ENCODE measurements at regions not wholly inside any gene's neighbourhood (a gene's known extent, or its start where the extent isn't known, plus 50 kb on each side); places are given as distances from the start of the nearest gene placed in this dataset.
"Not testable (repeated sequence)": the region's sequence is repeated elsewhere in the genome, so short reads cannot be mapped to it uniquely, and the experiment has no call there.

GRCh38 chr2:134040626-134041172, 213.2 kb upstream of the MGAT5 start:
- not testable (repeated sequence) for DNase-seq

DNA sequence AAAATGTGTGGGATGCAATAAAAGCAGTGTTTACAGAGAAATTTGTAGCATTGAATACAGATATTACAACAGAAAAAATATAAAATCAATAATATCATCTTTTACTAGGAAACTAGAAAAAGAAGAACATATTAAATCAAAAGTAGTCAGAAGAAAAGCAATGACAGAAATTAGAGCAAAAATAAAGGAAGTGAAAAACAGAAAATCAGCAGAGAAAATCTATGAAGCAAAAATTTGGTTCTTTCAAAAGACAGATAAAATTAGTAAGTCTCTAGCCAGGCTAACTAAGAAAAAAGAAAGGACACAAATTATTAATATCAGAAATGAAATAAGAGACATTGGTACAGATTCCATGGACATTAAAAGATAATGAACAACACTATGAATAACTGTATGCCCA, 212.0 kb upstream of the MGAT5 start:
- DNase-seq: no peak

DNA sequence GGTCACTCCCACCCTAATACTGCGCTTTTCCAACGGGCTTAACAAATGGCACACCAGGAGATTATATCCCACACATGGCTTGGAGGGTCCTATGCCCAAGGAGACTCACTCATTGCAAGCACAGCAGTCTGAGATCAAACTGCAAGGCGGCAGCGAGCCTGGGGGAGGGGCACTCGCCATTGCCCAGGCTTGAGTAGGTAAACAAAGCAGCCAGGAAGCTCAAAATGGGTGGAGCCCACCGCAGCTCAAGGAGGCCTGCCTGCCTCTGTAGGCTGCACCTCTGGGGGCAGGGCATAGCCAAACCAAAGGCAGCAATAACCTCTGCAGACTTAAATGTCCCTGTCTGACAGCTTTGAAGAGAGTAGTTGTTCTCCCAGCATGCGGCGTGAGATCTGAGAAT, 210.8 kb upstream of the MGAT5 start:
- DNase-seq: not testable (repeated sequence)

GRCh38 chr2:134052173-134052572, 201.7 kb upstream of the MGAT5 start:
- DNase-seq: no peak

- DNase-seq: no peak
Measured at GRCh38 chr2:134056173-134056572, 197.7 kb upstream of the MGAT5 start.

DNA sequence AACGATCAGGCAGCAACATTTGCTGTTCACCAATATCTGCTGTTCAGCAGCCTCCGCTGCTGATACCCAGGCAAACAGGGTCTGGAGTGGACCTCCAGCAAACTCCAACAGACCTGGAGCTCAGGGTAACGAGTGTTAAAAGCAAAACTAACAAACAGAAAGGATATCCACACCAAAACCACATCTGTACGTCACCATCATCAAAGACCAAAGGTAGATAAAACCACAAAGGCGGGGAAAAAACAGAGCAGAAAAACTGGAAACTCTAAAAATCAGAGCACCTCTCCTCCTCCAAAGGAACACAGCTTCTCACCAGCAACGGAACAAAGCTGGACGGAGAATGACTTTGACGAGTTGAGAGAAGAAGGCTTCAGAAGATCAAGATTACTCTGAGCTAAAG, 192.8 kb upstream of the MGAT5 start:
- not testable (repeated sequence) for DNase-seq

DNA sequence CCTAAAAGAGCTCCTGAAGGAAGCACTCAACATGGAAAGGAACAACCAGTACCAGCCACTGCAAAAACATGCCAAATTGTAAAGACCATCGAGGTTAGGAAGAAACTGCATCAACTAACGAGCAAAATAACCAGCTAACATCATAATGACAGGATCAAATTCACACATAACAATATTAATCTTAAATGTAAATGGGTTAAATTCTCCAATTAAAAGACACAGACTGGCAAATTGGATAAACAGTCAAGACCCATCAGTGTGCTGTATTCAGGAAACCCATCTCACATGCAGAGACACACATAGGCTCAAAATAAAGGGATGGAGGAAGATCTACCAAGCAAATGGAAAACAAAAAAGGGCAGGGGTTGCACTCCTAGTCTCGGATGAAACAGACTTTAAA, 191.6 kb upstream of the MGAT5 start:
- not testable (repeated sequence) for DNase-seq

GRCh38 chr2:134063916-134064315, 190.0 kb upstream of the MGAT5 start:
- not testable (repeated sequence) for DNase-seq

- no peak for DNase-seq
Measured at GRCh38 chr2:134070281-134070741, 183.6 kb upstream of the MGAT5 start.

DNA sequence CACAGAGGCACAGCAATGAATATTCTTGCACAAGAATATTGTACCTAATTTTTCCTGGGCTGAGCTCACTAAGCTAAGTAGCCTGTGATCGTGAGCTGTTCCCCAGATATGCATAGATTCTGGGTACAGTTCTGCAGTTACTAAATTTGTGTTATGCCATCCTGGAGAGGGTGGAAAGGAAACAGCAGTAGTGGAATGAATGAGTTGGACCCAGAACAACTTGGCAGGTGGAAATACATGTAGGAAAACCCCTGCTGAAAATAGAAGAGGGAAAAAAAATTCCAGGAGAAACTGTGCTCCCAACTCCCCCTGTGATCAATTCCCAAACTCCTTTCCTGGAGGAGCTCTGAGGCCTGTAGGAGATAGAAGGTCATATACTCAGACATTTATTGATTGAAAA, 181.5 kb upstream of the MGAT5 start:
- no peak for DNase-seq

GRCh38 chr2:134073023-134073422, 180.8 kb upstream of the MGAT5 start:
- DNase-seq: no peak

GRCh38 chr2:134074619-134075018, 179.3 kb upstream of the MGAT5 start:
- no peak for DNase-seq

DNA sequence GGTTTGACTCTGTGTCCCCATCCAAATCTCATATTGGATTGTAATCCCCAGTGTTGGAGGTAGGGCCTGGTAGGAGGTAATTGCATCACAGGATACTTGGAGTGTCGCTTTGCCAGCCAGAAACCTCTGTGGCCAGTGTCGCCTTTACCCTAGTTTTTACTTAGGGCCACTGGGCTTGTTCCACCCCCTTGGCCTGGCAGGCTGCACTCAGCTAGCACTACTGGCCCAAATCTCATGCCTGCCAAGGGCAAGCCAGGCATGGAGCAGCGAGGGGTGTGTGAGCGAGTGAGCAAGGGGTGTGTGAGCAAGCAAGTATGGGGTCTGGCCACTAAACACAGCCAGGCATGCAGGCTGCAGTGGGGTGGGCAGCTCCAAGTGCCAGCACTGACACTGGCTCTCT, 178.7 kb upstream of the MGAT5 start:
- no peak for DNase-seq

GRCh38 chr2:134078354-134078753, 175.5 kb upstream of the MGAT5 start:
- no peak for DNase-seq

DNA sequence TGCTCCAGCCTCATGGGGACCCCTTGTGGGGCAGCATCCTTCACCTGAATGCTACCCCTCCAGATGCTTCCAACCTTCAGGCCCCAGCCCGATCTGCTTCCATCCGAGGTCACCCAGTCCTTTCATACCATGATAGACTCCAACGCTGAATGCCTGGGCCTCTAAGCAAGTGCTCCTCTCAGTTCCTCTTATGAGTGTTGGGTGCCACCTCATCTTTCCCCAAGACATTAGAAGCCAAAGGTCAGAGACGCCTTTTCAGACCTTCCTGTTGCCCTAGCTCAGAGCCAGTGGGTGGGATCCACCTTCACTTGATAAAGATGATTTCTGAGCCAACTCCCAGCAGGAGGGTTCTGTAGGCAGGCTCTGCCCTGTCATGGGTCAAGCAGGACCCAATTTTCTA, 174.5 kb upstream of the MGAT5 start:
- DNase-seq: no peak

GRCh38 chr2:134080386-134081089, 173.3 kb upstream of the MGAT5 start:
- no peak for DNase-seq

- DNase-seq: no peak
Measured at GRCh38 chr2:134081238-134081938, 172.5 kb upstream of the MGAT5 start.

DNA sequence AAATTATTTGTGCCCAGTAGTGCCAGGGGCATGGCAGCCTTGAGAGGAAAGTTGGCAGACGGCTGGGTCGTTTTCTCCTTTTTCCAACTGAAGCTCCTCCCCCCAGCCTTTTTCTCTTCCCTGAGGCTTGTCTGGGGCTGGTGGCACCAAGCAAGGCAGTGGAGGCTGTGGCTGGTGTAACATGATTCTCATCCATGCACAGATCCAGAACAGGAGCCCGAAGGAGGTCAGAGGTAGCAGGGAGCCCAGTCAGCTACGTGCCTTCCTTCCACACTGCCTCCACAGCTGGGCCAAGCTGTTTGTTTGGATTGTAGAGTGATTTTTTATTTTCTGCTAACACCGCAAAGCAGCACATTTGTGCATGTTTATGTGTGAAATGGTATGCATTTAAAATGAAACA, 170.3 kb upstream of the MGAT5 start:
- DNase-seq: no peak

DNA sequence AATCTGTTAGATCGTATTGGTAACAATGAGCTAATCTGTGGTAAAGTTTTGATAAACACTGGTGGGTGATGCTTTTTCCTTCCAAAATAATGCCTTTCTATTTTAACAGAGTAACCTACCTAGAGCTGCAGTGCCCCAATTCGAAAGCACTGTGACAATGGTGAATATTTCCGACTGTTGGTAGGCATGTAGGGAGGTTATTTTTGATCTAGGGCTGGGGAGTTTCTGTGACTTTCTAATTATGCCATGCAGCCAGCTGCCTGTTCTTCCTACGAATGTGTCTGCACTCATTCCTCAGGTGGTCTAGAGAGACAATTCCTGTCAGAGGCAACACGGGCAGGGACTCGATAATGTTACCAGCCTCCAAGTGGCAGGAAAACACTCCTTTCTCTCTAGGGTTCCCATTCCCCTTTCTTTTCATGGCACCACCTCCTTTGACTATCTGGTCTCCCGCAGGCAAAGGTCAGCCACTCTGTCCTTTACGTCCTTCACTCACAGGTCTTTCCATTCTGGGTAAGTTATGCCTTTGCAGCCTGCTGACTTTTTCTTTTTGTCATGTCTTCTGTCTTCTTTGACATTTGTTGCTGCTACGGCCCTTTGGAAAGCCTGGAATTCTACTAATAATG, 167.2 kb upstream of the MGAT5 start:
- DNase-seq: no peak

DNA sequence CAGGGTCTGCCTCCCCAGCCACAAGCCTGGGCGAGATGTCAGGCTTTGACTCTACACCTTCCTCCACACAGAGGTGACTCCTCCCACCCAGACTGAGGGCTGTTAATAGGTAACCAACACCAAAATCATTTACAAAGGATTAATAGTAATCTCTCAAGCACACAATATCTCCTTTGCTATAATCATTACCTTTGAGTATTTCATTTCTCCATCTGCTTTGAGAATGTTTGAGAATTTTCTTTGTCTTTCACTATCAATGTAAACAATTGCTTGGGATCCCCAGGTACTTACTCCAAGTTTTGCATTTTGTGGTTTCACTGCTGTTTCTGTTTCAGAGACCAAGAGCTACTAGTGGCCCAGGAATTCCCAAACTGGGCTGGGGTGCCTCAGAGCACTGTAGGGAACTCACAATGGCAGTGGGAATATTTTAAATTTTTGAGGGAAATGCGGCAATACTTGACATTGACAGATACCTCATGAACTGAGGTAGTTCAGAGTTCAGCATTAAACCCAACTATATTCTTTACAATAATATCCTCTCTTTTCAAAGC, 166.4 kb upstream of the MGAT5 start:
- DNase-seq: no peak

DNA sequence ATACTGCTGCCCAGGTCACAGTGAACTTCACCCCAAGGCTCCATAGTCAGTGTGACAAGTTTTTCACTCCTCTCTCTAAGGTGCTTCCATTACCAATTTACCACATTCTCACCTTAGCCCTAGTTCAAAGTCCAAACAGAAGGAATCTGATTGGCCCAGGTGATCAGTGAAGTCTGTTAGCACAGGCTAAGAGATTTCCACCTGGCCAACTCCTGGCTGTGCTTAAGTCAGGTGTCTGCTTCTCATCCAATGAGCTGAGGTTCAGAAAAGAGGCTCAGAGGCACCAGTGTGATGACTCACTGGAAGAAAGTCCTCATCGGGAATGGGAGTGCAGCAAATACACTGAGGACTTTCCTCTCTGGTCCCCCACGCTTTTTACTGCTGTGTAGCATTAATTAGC, 164.4 kb upstream of the MGAT5 start:
- no peak for DNase-seq

- no peak for DNase-seq
Measured at GRCh38 chr2:134097740-134098139, 156.1 kb upstream of the MGAT5 start.

DNA sequence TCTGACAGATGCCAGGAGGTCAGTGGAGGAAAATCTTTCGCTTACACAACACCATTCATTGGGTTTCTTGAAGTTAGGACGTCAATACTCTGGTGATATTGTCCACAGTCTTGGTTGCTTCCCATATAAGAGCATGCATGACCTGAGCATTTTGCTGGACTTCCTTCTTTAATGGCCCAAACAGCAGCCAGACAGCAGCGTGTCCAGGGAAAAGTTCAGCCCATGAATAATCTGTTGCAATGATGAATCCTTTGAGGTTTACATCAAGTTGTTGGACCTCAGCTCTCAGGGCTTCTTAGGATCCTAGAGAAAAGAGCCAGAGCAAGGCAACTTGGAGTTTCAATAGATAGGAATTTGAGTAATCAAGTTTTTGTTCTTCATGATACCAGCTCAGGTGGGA, 155.6 kb upstream of the MGAT5 start:
- no peak for DNase-seq

DNA sequence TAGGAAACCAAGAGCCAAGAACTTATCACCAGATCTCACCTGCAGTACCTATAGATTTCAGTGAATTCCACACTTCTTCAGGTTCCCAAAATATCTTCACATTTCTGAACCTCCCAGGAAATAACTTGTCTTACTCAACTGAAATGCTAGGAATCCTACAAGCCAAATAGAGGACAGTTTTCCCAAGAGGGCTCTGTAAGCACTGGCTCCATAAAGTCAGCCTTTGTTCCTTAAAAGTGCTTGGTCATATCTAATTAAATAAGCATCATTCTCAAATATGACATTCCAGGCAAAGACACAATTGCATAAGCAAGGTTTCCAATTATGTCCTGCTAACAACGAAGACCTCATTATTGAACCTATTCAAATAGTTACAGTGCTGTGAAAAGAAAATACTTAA, 154.6 kb upstream of the MGAT5 start:
- no peak for DNase-seq

All from NCI-H1436 (cell line).